ENCODE measurements at regions not wholly inside any gene's neighbourhood (a gene's known extent, or its start where the extent isn't known, plus 50 kb on each side); places are given as distances from the start of the nearest gene placed in this dataset.

DNA sequence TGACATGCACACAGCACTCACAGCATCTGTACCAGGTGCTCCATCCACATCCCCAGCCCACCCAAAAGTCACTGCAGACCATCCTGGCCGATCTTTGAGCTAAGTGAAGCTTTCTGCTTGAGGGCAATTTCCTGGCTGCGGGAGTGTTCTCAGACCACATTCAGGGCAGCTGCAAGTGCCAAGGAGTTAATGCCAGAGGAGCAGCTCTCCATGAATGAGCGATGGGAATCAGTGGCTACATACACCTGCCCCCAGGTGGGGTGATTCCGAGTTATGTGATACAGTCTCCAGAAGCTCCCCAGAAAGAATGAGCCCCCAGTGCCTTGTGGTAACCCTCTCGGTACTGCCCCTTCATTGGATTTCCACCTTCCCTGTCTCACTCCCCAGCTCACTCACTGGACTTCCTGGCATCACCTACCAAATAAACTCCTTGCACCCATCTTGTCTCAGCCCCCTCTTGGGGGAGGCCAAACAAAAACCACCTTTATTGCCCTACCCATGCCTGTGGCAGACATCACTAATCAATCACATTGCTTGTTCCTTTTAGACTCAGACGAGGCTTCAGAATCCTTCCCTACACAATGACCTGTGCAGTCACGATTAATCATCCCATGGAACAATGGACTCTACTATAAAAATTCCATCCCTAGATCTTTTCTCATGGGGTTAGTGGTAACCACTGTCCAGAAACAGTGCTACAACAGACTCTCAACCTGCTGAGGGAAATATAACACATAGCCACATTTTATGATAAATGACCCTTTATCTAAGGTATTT lies 121.1 kb downstream of the IRX5 start (continued):
- TF ChIP-seq CEBPG (CRISPR knock-in tag; IDR thresholded peaks at IDR 0.05) (no peak), CEBPG (tag; conservative IDR thresholded peaks at IDR 0.05 in 1 of 2, IDR thresholded peaks at IDR 0.05 in 1 of 2) (no peak), POLR2A (conservative IDR thresholded peaks at IDR 0.05) (no peak), XRCC4 (IDR thresholded peaks at IDR 0.05; ENCODE audit: extremely low read depth, insufficient read depth, insufficient read length) (no peak), ZNF780A (CRISPR knock-in tag; IDR thresholded peaks at IDR 0.05) (no peak), FIP1L1 (IDR thresholded peaks at IDR 0.05; ENCODE audit: low read depth, low read length, poor library complexity, severe bottlenecking) (no peak), ZNF143 (CRISPR knock-in tag; IDR thresholded peaks at IDR 0.05) (no peak), PCBP2 (IDR thresholded peaks at IDR 0.05; ENCODE audit: low read depth, low read length, poor library complexity, severe bottlenecking) (no peak), MTA3 (IDR thresholded peaks at IDR 0.05; ENCODE audit: borderline replicate concordance) (no peak), NCOA1 (IDR thresholded peaks at IDR 0.05; ENCODE audit: low read depth) (no peak)

GRCh38 chr16:55052348-55052734 lies 121.7 kb downstream of the IRX5 start:
- ChIA-PET CTCF (ENCODE audit: low intra/inter-chr PET ratio) (no interaction called here), POLR2A (no interaction called here)
- peak; percentile 74 for TF ChIP-seq ZFP36 (IDR thresholded peaks at IDR 0.05; ENCODE audit: low read depth, low read length, partially characterized antibody)
- no peak for TF ChIP-seq NELFE (IDR thresholded peaks at IDR 0.05; ENCODE audit: insufficient read depth, insufficient read length)
- no peak for TF ChIP-seq MYC (IDR thresholded peaks at IDR 0.05; ENCODE audit: low read depth, low read length)
- TF ChIP-seq MYC (CRISPR knock-in tag; IDR thresholded peaks at IDR 0.05; ENCODE audit: borderline replicate concordance, low read depth), result no peak
- TF ChIP-seq ZZZ3 (IDR thresholded peaks at IDR 0.05), result no peak
- peak; percentile 98 for TF ChIP-seq RBM25 (IDR thresholded peaks at IDR 0.05; ENCODE audit: low read depth, low read length, severe bottlenecking)
- no peak for TF ChIP-seq TRIM24 (IDR thresholded peaks at IDR 0.05)
- TF ChIP-seq SNRNP70 (optimal IDR thresholded peaks at IDR 0.05; ENCODE audit: low read depth, low read length), result no peak
- TF ChIP-seq ZNF224 (CRISPR knock-in tag; IDR thresholded peaks at IDR 0.05), result no peak
- TF ChIP-seq NR3C1 (CRISPR knock-in tag; IDR thresholded peaks at IDR 0.05), result no peak
- no peak for TF ChIP-seq ZFX (CRISPR knock-in tag; IDR thresholded peaks at IDR 0.05)
- peak; percentile 17 to 34; a peak in 1 of 4 replicates for TF ChIP-seq KDM1A (IDR thresholded peaks at IDR 0.05)
- peak; percentile 73 for TF ChIP-seq BCOR (IDR thresholded peaks at IDR 0.05)
- TF ChIP-seq, protein P1, sequence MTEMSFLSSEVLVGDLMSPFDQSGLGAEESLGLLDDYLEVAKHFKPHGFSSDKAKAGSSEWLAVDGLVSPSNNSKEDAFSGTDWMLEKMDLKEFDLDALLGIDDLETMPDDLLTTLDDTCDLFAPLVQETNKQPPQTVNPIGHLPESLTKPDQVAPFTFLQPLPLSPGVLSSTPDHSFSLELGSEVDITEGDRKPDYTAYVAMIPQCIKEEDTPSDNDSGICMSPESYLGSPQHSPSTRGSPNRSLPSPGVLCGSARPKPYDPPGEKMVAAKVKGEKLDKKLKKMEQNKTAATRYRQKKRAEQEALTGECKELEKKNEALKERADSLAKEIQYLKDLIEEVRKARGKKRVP (CRISPR knock-in tag; IDR thresholded peaks at IDR 0.05), result no peak
- Histone ChIP-seq H3K9me1 (ENCODE audit: control insufficient read depth, insufficient read depth, low read length) (peaks cover 3% of the 10 kb centered on the region), H2AFZ (ENCODE audit: low read depth, low read length) (no peak overlapping the region), H3K4me2 (ENCODE audit: insufficient read depth, low read length) (no peak overlapping the region), H3K79me2 (ENCODE audit: control insufficient read depth, insufficient read depth, low read length) (no peaks in the 10 kb centered on the region), H3K36me3 (ENCODE audit: control insufficient read depth, insufficient read depth, low read length) (no peaks in the 10 kb centered on the region), H3K4me3 (no peak overlapping the region), H3K4me1 (replicated peaks in 1 of 2; ENCODE audit: control insufficient read depth in 2 of 2, insufficient read depth in 2 of 2, low read length in 2 of 2) (peaks cover 0 to 6% of the 10 kb centered on the region in 2 experiments; a peak in 1 of 5 replicates), H3K9me3 (replicated peaks; ENCODE audit: control insufficient read depth, insufficient read depth, low read depth, low read length) (no peaks in the 10 kb centered on the region), H3K9ac (ENCODE audit: insufficient read depth in 1 of 2, low read depth in 2 of 2, low read length in 2 of 2) (no peak overlapping the region), H4K20me1 (replicated peaks; ENCODE audit: control insufficient read depth, insufficient read depth, low read length) (no peaks in the 10 kb centered on the region; the same call in 1 of the 2 replicates), H3K27me3 (ENCODE audit: control insufficient read depth in 2 of 2, insufficient read depth in 2 of 2, low read length in 2 of 2) (peaks cover 15 to 22% of the 10 kb centered on the region in 2 experiments; a peak in 4 of 5 replicates), H3K27ac (ENCODE audit: extremely low read depth, low read depth, low read length) (no peak overlapping the region)
- WGBS (ENCODE audit: insufficient coverage, low coverage, missing lambda C conversion rate), result 0% methylated on average over 2 of the region's 2 CpGs
- intact Hi-C loops (cut with micrococcal nuclease), result no loop called here
- no peak for FAIRE-seq
- in situ Hi-C loops (cut with MboI), result no loop called here
- no peak for ATAC-seq
- no peak for DNase-seq (ENCODE audit: extremely low read depth in 1 of 4, low spot score in 3 of 4)
- no TSS peak for BruUV-seq (replicated peaks)

Measured in K562 (cell line).